K562 (cell line): ENCODE measurements at regions not wholly inside any gene's neighbourhood (a gene's known extent, or its start where the extent isn't known, plus 50 kb on each side); places are given as distances from the start of the nearest gene placed in this dataset.

Experiments used
- ATAC-seq: fragments of 200-7000 bp; cut with Tn5 transposase; 3 replicates; pipeline ENCODE4 v1.9.1; 2020; ENCODE audit warnings: moderate library complexity
- BruUV-seq: library from RNA; stranded (reverse); fragments of 400-500 nt; replicated peaks from 2 replicates; lab custom pipeline; 2021; lab: Mats Ljungman, UMichigan
- CTCF ChIA-PET: fragments of 300-600 bp; formaldehyde crosslinking; extraction: SDS; loops from one replicate; lab custom pipeline; 2021; ENCODE audit warnings: low intra/inter-chr PET ratio; lab: Yijun Ruan, JAX
- POLR2A ChIA-PET: fragments of 300-600, 350-650 bp; sonication (Branson Sonifier 250); formaldehyde crosslinking; extraction: SDS; loops from one replicate; lab custom pipeline; 2021; ENCODE audit warnings: antibody characterized with exemption, inconsistent platforms; lab: Yijun Ruan, JAX
- DNase-seq, 4 experiments: peaks; one replicate each; pipeline versions ENCODE4 v3.0.0 to v3.0.0-alpha.2; 2011 to 2018; ENCODE audit warnings: low spot score in 3 of 4, mixed read lengths in 3 of 4; ENCODE audit errors: extremely low read depth in 1 of 4
- FAIRE-seq: peaks from 2 replicates; lab custom pipeline; 2011; peaks lifted over from hg19 to GRCh38; lab: Jason Lieb, UNC
- H2AFZ ChIP-seq: 2 replicates; pipeline ENCODE4 v1.6.0; 2011; ENCODE audit warnings: low read depth, low read length, control low read depth, inconsistent platforms
- H3K27ac ChIP-seq: fragments of 200-600 bp; 3 replicates; pipeline ENCODE4 v1.8.0; 2011; ENCODE audit warnings: low read depth, mild to moderate bottlenecking, control low read depth, inconsistent platforms, low read length, moderate library complexity, mixed read lengths; ENCODE audit errors: extremely low read depth
- H3K27me3 ChIP-seq, 2 experiments: fragments of 300-600 bp in 1 of 2; 2 replicates in 1 of 2; 3 replicates in 1 of 2; pipeline versions ENCODE4 v1.6.0 to v1.8.0; 2011; ENCODE audit warnings: inconsistent platforms in 2 of 2, low read length in 2 of 2, mild to moderate bottlenecking in 1 of 2, mixed read lengths in 1 of 2, moderate library complexity in 1 of 2; ENCODE audit not compliant: control insufficient read depth in 2 of 2, insufficient read depth in 2 of 2
- H3K36me3 ChIP-seq: fragments of 300-600 bp; 3 replicates; pipeline ENCODE4 v1.8.0; 2011; ENCODE audit warnings: mild to moderate bottlenecking, low read length, inconsistent platforms; ENCODE audit not compliant: control insufficient read depth, insufficient read depth
- H3K4me1 ChIP-seq, 2 experiments: fragments of 200-600 bp in 1 of 2; replicated peaks in 1 of 2; 2 replicates in 1 of 2; 3 replicates in 1 of 2; pipeline versions ENCODE4 v1.5.1 to v1.8.0; 2011; ENCODE audit warnings: inconsistent platforms in 2 of 2, low read length in 2 of 2, mild to moderate bottlenecking in 1 of 2, mixed read lengths in 1 of 2, moderate library complexity in 1 of 2; ENCODE audit not compliant: control insufficient read depth in 2 of 2, insufficient read depth in 2 of 2
- H3K4me2 ChIP-seq: 2 replicates; pipeline ENCODE4 v1.6.1; 2011; ENCODE audit warnings: low read length, control low read depth, inconsistent platforms, mixed read lengths; ENCODE audit not compliant: insufficient read depth
- H3K4me3 ChIP-seq: fragments of 200-600 bp; sonication (generic), shearing (Covaris generic); 2 replicates; pipeline ENCODE4 v1.5.1; 2016; ENCODE audit warnings: control low read depth, inconsistent platforms
- H3K79me2 ChIP-seq: fragments of 200-600 bp; 3 replicates; pipeline ENCODE4 v1.8.0; 2011; ENCODE audit warnings: low read length, inconsistent platforms; ENCODE audit not compliant: control insufficient read depth, insufficient read depth
- H3K9ac ChIP-seq, 2 experiments: 2 replicates each; pipeline versions ENCODE4 v1.6.0 to v1.6.1; 2011; ENCODE audit warnings: low read depth in 2 of 2, low read length in 2 of 2, control low read depth in 1 of 2, inconsistent platforms in 1 of 2, mild to moderate bottlenecking in 1 of 2, mixed read lengths in 1 of 2; ENCODE audit not compliant: insufficient read depth in 1 of 2
- H3K9me1 ChIP-seq: one replicate; pipeline ENCODE4 v1.6.0; 2011; ENCODE audit warnings: inconsistent platforms, mild to moderate bottlenecking, low read length, moderate library complexity; ENCODE audit not compliant: control insufficient read depth, insufficient read depth
- H3K9me3 ChIP-seq: replicated peaks from 2 replicates; pipeline ENCODE4 v1.5.1; 2011; ENCODE audit warnings: low read depth, low read length, inconsistent platforms; ENCODE audit not compliant: control insufficient read depth, insufficient read depth
- H4K20me1 ChIP-seq: replicated peaks from 2 replicates; pipeline ENCODE4 v1.6.1; 2011; ENCODE audit warnings: low read length, inconsistent platforms, mixed read lengths; ENCODE audit not compliant: control insufficient read depth, insufficient read depth
- BRD9 ChIP-seq: fragments of 450-650 bp; IDR thresholded peaks from 2 replicates; pipeline ENCODE4 v1.6.1; 2018; ENCODE audit warnings: low read depth; ENCODE audit not compliant: partially characterized antibody
- CBFA2T3 ChIP-seq: fragments of 450-650 bp; IDR thresholded peaks from 2 replicates; pipeline ENCODE4 v1.6.1; 2017
- CBX3 ChIP-seq, 2 experiments: IDR thresholded peaks; 1 replicate in 1 of 2; 2 replicates in 1 of 2; pipeline ENCODE4 v1.6.1; 2012; ENCODE audit warnings: inconsistent platforms in 2 of 2, low read length in 2 of 2, borderline replicate concordance in 1 of 2, control low read depth in 1 of 2
- DIDO1 ChIP-seq: fragments of 450-650 bp; IDR thresholded peaks from 2 replicates; pipeline ENCODE4 v1.6.1; 2016; ENCODE audit warnings: low read depth, missing biosample characterization, missing genetic modification characterization
- ERF ChIP-seq: fragments of 450-650 bp; formaldehyde crosslinking; IDR thresholded peaks from 2 replicates; pipeline ENCODE4 v1.4.0; 2020; ENCODE audit warnings: mild to moderate bottlenecking, mixed read lengths
- HBP1 ChIP-seq: fragments of 450-650 bp; formaldehyde crosslinking; IDR thresholded peaks from 2 replicates; pipeline ENCODE4 v1.4.0; 2022; ENCODE audit warnings: missing genetic modification characterization
- JUNB ChIP-seq: fragments of 450-650 bp; formaldehyde crosslinking; conservative IDR thresholded peaks from 2 replicates; pipeline ENCODE4 v1.4.0; 2020; ENCODE audit warnings: mild to moderate bottlenecking
- NFIC ChIP-seq: fragments of 450-650 bp; IDR thresholded peaks from 2 replicates; pipeline ENCODE4 v1.6.1; 2017; ENCODE audit warnings: mild to moderate bottlenecking, inconsistent platforms
- POLR3G ChIP-seq: IDR thresholded peaks from 2 replicates; pipeline ENCODE4 v1.6.1; 2011; ENCODE audit not compliant: insufficient read length, insufficient replicate concordance; ENCODE audit errors: extremely low read depth
- RAD21 ChIP-seq, 2 experiments: fragments of 250-450 bp in 1 of 2; fragments of 450-650 bp in 1 of 2; sonication (Bioruptor Pico) in 1 of 2; formaldehyde crosslinking in 1 of 2; IDR thresholded peaks in 1 of 2; conservative IDR thresholded peaks in 1 of 2; 2 replicates each; pipeline versions ENCODE4 v1.4.0 to v1.8.0; 2020 to 2022; ENCODE audit warnings: mild to moderate bottlenecking in 2 of 2, moderate library complexity in 1 of 2
- SREBF2 ChIP-seq: sonication (generic); formaldehyde crosslinking; IDR thresholded peaks from 2 replicates; pipeline ENCODE4 v1.4.0; 2020; ENCODE audit warnings: mild to moderate bottlenecking, missing genetic modification reagents
- TEAD1 ChIP-seq, 2 experiments: fragments of 450-650 bp in 1 of 2; sonication (generic) in 1 of 2; formaldehyde crosslinking; IDR thresholded peaks; 2 replicates each; pipeline versions ENCODE4 v1.4.0 to v1.8.0; 2020 to 2022; ENCODE audit warnings: mild to moderate bottlenecking in 2 of 2, missing genetic modification reagents in 1 of 2
- WHSC1 ChIP-seq: IDR thresholded peaks from one replicate; pipeline ENCODE4 v1.6.1; 2012; ENCODE audit warnings: low read length, control low read depth, inconsistent platforms
- ZBTB17 ChIP-seq: fragments of 450-650 bp; formaldehyde crosslinking; IDR thresholded peaks from 2 replicates; pipeline ENCODE4 v1.4.0; 2020; ENCODE audit warnings: mild to moderate bottlenecking
- ZNF146 ChIP-seq: IDR thresholded peaks from one replicate; pipeline ENCODE4 v1.6.1; 2018; ENCODE audit warnings: missing compliant biosample characterization; ENCODE audit not compliant: unreplicated experiment
- in situ Hi-C: fragments of 300-500 bp; cut with MboI; formaldehyde crosslinking; loops from 4 replicates; pipeline ENCODE4 v1.15.0; 2018; ENCODE audit warnings: inconsistent platforms, mixed read lengths
- intact Hi-C: fragments of 100-400 bp; cut with micrococcal nuclease; formaldehyde crosslinking; loops from 2 replicates; pipeline ENCODE4 v1.14.2; 2022
- TF ChIP-seq, protein P1 (sequence below): fragments of 200-800 bp; sonication (Bioruptor generic); IDR thresholded peaks from 2 replicates; pipeline ENCODE4 v1.6.1; 2017; ENCODE audit warnings: missing genetic modification characterization, missing compliant biosample characterization
- TF ChIP-seq, protein P2 (sequence below): sonication (generic); formaldehyde crosslinking; IDR thresholded peaks from 2 replicates; pipeline ENCODE4 v1.8.0; 2022; ENCODE audit warnings: mild to moderate bottlenecking, missing genetic modification reagents

- no peaks in the 10 kb centered on the region for H3K9me1 ChIP-seq
- FAIRE-seq (no peak), ATAC-seq (no peak), DNase-seq (no peak)
- no peak overlapping the region for H3K27ac ChIP-seq
- H3K9me3 ChIP-seq = no peaks in the 10 kb centered on the region
- H3K4me1 ChIP-seq = no peaks in the 10 kb centered on the region
- in situ Hi-C loops (no loop called here), intact Hi-C loops (no loop called here)
- POLR2A ChIA-PET = no interaction called here
- H3K36me3 ChIP-seq = no peaks in the 10 kb centered on the region
- H2AFZ ChIP-seq = no peak overlapping the region
- CTCF ChIA-PET = interaction anchor here (0.5 kb wide), 1 partner anchor 15 kb away, joined by 3 read pairs; no protein-coding TSS in a partner anchor
- no peaks in the 10 kb centered on the region for H3K27me3 ChIP-seq
- BruUV-seq = no TSS peak
- H3K79me2 ChIP-seq = no peaks in the 10 kb centered on the region
- no peak overlapping the region for H3K9ac ChIP-seq
- TF ChIP-seq CBX3 (IDR thresholded peaks at IDR 0.05; ENCODE audit: borderline replicate concordance in 1 of 2, low read length in 2 of 2) (no peak), ZBTB17 (CRISPR knock-in tag) (no peak), TEAD1 (CRISPR knock-in tag; IDR thresholded peaks at IDR 0.05) (no peak), NFIC (no peak), ERF (no peak), DIDO1 (tag) (no peak), JUNB (CRISPR knock-in tag) (no peak), HBP1 (CRISPR knock-in tag) (no peak), RAD21 (CRISPR knock-in tag; conservative IDR thresholded peaks at IDR 0.05 in 1 of 2, IDR thresholded peaks at IDR 0.05 in 1 of 2) (no peak), CBFA2T3 (no peak), BRD9 (no peak), SREBF2 (no peak), ZNF146 (no peak), POLR3G (no peak), WHSC1 (no peak)
- TF ChIP-seq, protein P1, sequence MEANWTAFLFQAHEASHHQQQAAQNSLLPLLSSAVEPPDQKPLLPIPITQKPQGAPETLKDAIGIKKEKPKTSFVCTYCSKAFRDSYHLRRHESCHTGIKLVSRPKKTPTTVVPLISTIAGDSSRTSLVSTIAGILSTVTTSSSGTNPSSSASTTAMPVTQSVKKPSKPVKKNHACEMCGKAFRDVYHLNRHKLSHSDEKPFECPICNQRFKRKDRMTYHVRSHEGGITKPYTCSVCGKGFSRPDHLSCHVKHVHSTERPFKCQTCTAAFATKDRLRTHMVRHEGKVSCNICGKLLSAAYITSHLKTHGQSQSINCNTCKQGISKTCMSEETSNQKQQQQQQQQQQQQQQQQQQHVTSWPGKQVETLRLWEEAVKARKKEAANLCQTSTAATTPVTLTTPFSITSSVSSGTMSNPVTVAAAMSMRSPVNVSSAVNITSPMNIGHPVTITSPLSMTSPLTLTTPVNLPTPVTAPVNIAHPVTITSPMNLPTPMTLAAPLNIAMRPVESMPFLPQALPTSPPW (CRISPR knock-in tag) = no peak
- TF ChIP-seq, protein P2, sequence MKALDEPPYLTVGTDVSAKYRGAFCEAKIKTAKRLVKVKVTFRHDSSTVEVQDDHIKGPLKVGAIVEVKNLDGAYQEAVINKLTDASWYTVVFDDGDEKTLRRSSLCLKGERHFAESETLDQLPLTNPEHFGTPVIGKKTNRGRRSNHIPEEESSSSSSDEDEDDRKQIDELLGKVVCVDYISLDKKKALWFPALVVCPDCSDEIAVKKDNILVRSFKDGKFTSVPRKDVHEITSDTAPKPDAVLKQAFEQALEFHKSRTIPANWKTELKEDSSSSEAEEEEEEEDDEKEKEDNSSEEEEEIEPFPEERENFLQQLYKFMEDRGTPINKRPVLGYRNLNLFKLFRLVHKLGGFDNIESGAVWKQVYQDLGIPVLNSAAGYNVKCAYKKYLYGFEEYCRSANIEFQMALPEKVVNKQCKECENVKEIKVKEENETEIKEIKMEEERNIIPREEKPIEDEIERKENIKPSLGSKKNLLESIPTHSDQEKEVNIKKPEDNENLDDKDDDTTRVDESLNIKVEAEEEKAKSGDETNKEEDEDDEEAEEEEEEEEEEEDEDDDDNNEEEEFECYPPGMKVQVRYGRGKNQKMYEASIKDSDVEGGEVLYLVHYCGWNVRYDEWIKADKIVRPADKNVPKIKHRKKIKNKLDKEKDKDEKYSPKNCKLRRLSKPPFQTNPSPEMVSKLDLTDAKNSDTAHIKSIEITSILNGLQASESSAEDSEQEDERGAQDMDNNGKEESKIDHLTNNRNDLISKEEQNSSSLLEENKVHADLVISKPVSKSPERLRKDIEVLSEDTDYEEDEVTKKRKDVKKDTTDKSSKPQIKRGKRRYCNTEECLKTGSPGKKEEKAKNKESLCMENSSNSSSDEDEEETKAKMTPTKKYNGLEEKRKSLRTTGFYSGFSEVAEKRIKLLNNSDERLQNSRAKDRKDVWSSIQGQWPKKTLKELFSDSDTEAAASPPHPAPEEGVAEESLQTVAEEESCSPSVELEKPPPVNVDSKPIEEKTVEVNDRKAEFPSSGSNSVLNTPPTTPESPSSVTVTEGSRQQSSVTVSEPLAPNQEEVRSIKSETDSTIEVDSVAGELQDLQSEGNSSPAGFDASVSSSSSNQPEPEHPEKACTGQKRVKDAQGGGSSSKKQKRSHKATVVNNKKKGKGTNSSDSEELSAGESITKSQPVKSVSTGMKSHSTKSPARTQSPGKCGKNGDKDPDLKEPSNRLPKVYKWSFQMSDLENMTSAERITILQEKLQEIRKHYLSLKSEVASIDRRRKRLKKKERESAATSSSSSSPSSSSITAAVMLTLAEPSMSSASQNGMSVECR = no peak
- TF ChIP-seq, all 486 proteins: peak for 0
- H3K4me3 ChIP-seq = no peak overlapping the region
- H3K4me2 ChIP-seq = no peak overlapping the region
- no peaks in the 10 kb centered on the region for H4K20me1 ChIP-seq
These were observed 2052.9 kb downstream of the ARAP2 start for GRCh38 chr4:34191443-34191842.
